HG03354 (cell line): ENCODE measurements at regions not wholly inside any gene's neighbourhood (a gene's known extent, or its start where the extent isn't known, plus 50 kb on each side); places are given as distances from the start of the nearest gene placed in this dataset.
"Not testable (repeated sequence)": the region's sequence is repeated elsewhere in the genome, so short reads cannot be mapped to it uniquely, and the experiment has no call there.

Experiments used
- ATAC-seq: cut with Tn5 transposase; IDR thresholded peaks from one replicate; pipeline ENCODE4 v1.9.1; 2021; ENCODE audit warnings: mild to moderate bottlenecking; ENCODE audit not compliant: unreplicated experiment, poor library complexity, severe bottlenecking

GRCh38 chr13:90510319-90510718 is 837.2 kb upstream of the MIR17HG start:
- ATAC-seq, result no peak

- no peak for ATAC-seq
Observed at GRCh38 chr13:90511903-90512302, 835.6 kb upstream of the MIR17HG start.

GRCh38 chr13:90514712-90515111 is 832.8 kb upstream of the MIR17HG start:
- ATAC-seq, result not testable (repeated sequence)

- no peak for ATAC-seq
Observed at GRCh38 chr13:90518417-90518816, 829.1 kb upstream of the MIR17HG start.

- no peak for ATAC-seq
Observed at GRCh38 chr13:90519157-90519556, 828.3 kb upstream of the MIR17HG start.

GRCh38 chr13:90526711-90527110 is 820.8 kb upstream of the MIR17HG start:
- ATAC-seq, result no peak

- no peak for ATAC-seq
Observed at GRCh38 chr13:90531744-90532143, 815.7 kb upstream of the MIR17HG start.

- ATAC-seq, result no peak
Observed at GRCh38 chr13:90532861-90533492, 814.5 kb upstream of the MIR17HG start.

- ATAC-seq, result no peak
Observed at GRCh38 chr13:90533866-90534265, 813.6 kb upstream of the MIR17HG start.

- ATAC-seq, result no peak
Observed at GRCh38 chr13:90534617-90535370, 812.7 kb upstream of the MIR17HG start.

GRCh38 chr13:90535421-90535820 is 812.1 kb upstream of the MIR17HG start:
- ATAC-seq, result no peak

- no peak for ATAC-seq
Observed at GRCh38 chr13:90538063-90538462, 809.4 kb upstream of the MIR17HG start.

GRCh38 chr13:90541346-90541745 is 806.1 kb upstream of the MIR17HG start:
- no peak for ATAC-seq

- no peak for ATAC-seq
Observed at GRCh38 chr13:90542959-90543505, 804.5 kb upstream of the MIR17HG start.

- ATAC-seq, result no peak
Observed at GRCh38 chr13:90545070-90545840, 802.2 kb upstream of the MIR17HG start.

GRCh38 chr13:90547272-90547790 is 800.2 kb upstream of the MIR17HG start:
- ATAC-seq, result no peak

GRCh38 chr13:90551253-90551652 is 796.2 kb upstream of the MIR17HG start:
- no peak for ATAC-seq

GRCh38 chr13:90552702-90553101 is 794.8 kb upstream of the MIR17HG start:
- ATAC-seq, result no peak

GRCh38 chr13:90553159-90553558 is 794.3 kb upstream of the MIR17HG start:
- ATAC-seq, result no peak

- ATAC-seq, result no peak
Observed at GRCh38 chr13:90557626-90558025, 789.9 kb upstream of the MIR17HG start.
